SIG-M5 treated with dmso at 0.1 percent for 504 hours (cell line): ENCODE measurements at regions not wholly inside any gene's neighbourhood (a gene's known extent, or its start where the extent isn't known, plus 50 kb on each side); places are given as distances from the start of the nearest gene placed in this dataset.

Experiments used
- DNase-seq: peaks from one replicate; lab custom pipeline; 2025; ENCODE audit not compliant: unreplicated experiment; lab: John Stamatoyannopoulos, UW

GRCh38 chr4:33187035-33187434 is 2466.9 kb downstream of the PCDH7 start:
- DNase-seq, result no peak

DNA sequence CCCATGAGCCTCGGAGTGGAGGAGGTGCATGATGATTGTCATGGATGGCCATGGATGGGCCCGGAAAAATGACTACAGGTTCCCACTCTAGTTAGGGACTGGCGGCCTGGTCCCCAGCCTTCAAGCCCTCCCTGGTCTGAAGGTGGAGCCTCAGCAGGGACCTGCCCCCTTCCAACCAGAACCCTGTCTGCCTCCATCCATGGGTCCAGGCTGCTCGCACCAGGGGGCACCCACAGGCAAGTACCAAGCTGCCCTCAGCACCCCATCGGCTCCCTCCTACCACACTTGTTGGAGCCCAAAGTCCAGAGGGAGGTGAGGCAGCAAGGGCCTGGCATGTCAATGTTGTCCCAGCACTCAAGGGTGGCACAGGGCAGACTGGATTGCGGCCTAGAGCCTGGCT is 2468.6 kb downstream of the PCDH7 start:
- no peak for DNase-seq

- no peak for DNase-seq
These were observed 2469.0 kb downstream of the PCDH7 start for GRCh38 chr4:33189169-33189568.

GRCh38 chr4:33193109-33193508 is 2472.9 kb downstream of the PCDH7 start:
- DNase-seq, result no peak

- no peak for DNase-seq
These were observed 2480.2 kb downstream of the PCDH7 start for GRCh38 chr4:33200377-33200776.

DNA sequence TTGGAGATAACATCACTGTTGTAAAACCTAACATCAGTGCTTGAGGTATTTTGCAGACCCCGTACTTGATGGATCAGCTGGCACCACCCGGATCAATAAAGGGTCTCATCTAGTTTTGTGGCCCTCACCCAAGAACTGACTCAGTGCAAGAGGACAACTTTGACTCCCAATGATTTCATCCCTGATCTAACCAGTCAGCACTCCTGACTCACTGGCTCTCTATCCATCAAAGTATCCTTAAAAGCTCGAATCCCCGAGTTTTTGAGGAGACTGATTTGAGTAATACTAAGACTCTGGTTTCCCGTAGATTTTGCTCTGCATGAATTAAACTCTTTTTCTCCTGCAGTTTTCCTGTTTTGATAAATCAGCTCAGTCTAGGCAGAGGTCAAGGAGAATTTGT is 2498.1 kb downstream of the PCDH7 start:
- no peak for DNase-seq

DNA sequence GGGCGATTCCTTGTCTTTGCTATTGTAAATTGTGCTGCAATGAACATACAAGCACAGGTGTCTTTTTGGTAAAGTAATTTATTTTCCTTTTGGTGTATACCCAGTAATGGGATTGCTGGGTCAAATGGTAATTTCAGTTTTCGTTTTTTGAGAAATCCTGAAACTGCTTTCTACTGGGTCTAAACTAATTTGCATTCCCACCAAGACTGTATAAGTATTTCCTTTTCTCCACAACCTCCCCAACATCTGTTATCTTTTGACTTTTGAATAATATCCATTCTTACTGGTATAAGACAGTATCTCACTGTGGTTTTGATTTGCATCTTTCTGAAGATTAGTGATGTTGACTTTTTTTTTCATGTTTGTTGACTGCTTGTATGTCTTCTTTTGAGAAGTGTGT is 2506.0 kb downstream of the PCDH7 start:
- no peak for DNase-seq

DNA sequence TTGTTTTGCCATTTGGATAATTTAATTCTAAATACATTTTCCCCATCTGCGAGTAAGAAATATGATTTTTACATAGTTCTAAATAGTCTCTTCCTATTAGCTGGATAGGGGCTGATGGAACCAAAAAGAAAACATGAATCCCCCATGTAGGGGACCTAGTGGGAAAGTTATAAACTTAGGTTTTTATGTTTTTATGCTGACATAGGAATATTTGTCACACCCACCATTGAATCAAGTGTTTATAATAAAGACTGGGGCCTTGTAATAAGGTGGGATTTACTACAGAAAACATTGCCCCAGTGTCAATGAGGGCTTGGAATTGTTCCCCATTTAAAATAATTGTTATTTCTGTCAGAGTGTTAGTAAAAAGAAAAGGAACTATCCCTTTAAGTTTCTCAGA is 2506.6 kb downstream of the PCDH7 start:
- DNase-seq, result no peak

GRCh38 chr4:33255094-33255493 is 2534.9 kb downstream of the PCDH7 start:
- DNase-seq, result no peak

- DNase-seq, result no peak
These were observed 2535.3 kb downstream of the PCDH7 start for GRCh38 chr4:33255507-33255906.

GRCh38 chr4:33262824-33263223 is 2542.7 kb downstream of the PCDH7 start:
- no peak for DNase-seq

- no peak for DNase-seq
These were observed 2548.6 kb downstream of the PCDH7 start for GRCh38 chr4:33268776-33269175.

DNA sequence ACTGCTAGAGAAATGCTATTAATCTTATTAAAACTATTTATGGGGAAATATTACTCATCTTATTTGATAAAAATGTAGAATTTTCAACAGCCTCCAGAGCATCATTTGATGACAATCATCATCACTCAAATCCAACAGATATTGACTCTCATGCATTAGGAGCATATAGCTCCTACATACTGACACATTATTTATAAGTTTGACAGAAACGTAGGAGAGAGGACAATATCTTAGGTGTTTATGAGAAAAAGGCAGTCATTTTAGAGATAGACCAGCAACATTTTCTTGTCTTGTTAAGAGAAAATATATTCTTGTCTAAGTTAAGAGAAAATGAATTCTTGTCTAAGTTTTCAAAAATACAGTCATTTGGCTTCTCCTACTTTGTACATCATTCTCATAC is 2550.2 kb downstream of the PCDH7 start:
- no peak for DNase-seq

DNA sequence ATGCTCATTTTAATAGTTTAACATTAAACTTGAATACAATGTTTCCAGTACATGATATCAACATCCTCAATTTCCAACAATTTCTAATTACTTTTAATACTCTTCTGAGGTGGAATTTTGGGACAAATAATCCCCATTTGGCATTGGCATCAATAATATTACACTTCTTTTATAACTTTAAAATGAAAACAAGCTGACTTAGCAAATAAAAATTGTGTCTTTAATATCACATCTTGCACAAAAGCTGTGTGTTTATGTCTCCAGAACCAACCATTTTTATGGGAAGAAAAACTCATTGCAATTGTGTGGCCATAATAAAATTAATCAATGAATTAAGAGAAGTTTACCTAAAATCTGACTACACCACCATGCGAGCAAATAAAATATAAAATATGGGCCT is 2552.6 kb downstream of the PCDH7 start:
- DNase-seq, result no peak

DNA sequence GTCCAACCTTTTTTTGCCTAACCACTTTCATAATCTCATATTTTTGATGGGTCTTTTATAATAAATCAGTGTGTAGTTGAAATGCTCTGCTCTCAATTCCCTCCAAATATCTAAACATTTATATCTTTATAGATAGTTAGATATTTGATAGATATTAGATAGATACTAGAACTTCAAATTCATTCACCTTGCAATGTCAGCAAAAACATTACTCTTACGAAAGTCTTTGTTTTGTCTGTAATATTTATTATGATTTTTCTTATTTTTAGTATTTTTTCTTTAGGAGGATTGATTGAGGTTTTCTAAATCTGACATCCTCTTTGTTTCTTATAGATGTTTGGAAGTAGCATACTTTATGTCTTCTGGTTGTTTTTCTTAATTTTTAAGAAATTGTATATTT is 2563.6 kb downstream of the PCDH7 start:
- no peak for DNase-seq

GRCh38 chr4:33296876-33297455 is 2576.8 kb downstream of the PCDH7 start:
- no peak for DNase-seq

- no peak for DNase-seq
These were observed 2582.2 kb downstream of the PCDH7 start for GRCh38 chr4:33302321-33302720.

DNA sequence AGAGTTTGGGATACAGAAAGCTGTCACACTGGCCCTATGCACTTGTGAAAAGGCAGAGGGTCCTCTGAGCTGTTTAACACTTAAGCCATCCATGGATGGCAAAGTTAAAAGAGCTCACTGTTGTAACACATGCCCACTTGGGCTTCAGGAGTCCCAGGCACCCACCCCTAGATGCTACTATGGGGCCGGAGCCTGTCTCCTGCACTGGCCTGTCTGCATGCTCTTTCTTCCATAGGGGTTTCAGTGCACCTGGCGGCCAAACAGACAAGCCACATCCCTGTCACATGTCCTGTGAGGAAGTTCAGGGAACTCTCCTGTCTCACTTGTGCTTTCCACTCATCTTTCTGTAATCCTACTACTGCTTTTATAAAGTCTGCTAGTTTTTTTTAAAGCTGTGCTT is 2586.0 kb downstream of the PCDH7 start:
- DNase-seq, result no peak

GRCh38 chr4:33316033-33316432 is 2595.9 kb downstream of the PCDH7 start:
- DNase-seq, result no peak

DNA sequence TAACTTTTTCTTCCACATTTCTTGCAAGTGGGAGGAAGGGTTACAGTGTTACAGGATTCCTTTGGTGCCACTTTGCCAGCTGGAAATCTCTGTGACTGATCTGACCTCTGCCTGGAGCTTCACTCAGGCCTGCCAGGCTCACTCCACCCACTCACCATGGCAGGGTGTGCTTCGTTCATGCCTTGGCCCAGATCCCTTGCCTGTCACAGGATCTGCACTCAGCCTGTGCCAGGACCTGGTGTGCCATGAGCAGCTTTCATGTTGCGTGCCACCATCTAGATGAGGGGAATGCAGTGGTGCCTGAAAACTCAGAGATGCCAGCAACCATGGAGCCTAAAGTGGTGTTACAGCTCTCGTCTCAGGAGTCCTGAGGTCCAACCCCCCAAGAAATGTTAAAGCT is 2596.4 kb downstream of the PCDH7 start:
- DNase-seq, result no peak

DNA sequence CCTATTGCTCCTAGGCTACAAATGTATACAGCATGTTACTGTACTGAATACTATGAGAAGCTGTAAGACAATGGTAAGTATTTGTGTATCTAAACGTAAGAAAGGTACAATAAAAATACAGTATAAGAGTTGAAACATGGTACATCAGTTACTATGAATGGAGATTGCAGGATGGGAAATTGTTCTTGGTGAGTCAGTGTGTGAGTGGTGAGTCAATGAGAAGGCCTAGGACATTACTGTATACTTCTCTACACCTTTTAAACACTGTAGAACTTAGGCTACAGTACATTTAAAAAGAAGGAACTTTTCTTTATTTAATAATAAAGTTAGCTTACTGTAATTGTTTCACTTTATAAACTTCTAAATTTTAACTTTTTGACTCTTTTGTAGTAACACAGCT is 2603.2 kb downstream of the PCDH7 start:
- no peak for DNase-seq

GRCh38 chr4:33334416-33334815 is 2614.2 kb downstream of the PCDH7 start:
- no peak for DNase-seq

DNA sequence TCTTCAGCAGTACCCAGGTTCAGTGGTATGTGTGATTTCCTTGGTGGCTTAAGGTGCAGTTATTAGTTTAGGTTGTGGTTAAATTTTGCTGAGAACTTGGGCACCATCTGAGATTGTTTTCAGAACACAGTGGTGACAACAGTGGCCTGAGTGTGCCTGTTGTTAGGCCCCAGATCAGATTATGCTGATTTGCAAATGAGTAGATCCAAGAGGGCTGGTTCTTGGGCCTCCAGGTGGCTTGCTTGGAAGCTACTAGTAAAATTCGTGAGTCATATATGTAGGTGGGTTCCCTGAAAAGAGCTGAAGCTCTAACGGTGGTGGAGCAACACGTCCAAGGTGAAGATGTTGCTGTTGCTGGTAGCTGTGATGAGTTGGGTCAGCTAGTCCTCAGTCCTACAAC is 2619.6 kb downstream of the PCDH7 start:
- no peak for DNase-seq

GRCh38 chr4:33340168-33340567 is 2620.0 kb downstream of the PCDH7 start:
- no peak for DNase-seq
